Prostate gland (tissue), 2 donors: ENCODE measurements at regions not wholly inside any gene's neighbourhood (a gene's known extent, or its start where the extent isn't known, plus 50 kb on each side); places are given as distances from the start of the nearest gene placed in this dataset.
"Not testable (repeated sequence)": the region's sequence is repeated elsewhere in the genome, so short reads cannot be mapped to it uniquely, and the experiment has no call there.

Experiments used
- DNase-seq: peaks from one replicate; pipeline ENCODE4 v3.0.0-alpha.2; 2019; ENCODE audit warnings: low spot score
- H3K27ac ChIP-seq, 2 donors: fragments of 200-600 bp; sonication (generic); 2 replicates each; pipeline ENCODE4 v1.5.1; 2017 to 2019
- H3K27me3 ChIP-seq: fragments of 200-600 bp; sonication (generic); replicated peaks from 2 replicates; pipeline ENCODE4 v1.5.1; 2019; ENCODE audit not compliant: insufficient read depth
- H3K36me3 ChIP-seq, 2 donors: fragments of 200-600 bp; sonication (generic); 1 replicate in 1 of 2; 2 replicates in 1 of 2; pipeline versions ENCODE4 v1.5.1 to v1.8.1; 2017 to 2019
- H3K4me1 ChIP-seq: fragments of 200-600 bp; sonication (generic); replicated peaks from 2 replicates; pipeline ENCODE4 v1.5.1; 2019
- H3K4me3 ChIP-seq, 2 donors: fragments of 200-600 bp; sonication (generic); 2 replicates each; pipeline ENCODE4 v1.5.1; 2017 to 2019
- H3K9me3 ChIP-seq: fragments of 200-600 bp; sonication (generic); 2 replicates; pipeline ENCODE4 v1.5.1; 2017
- CTCF ChIP-seq, 4 experiments: fragments of 200-600 bp in 2 of 4; fragments of 450-650 bp in 2 of 4; sonication (generic) in 2 of 4; IDR thresholded peaks; 1 replicate in 3 of 4; 2 replicates in 1 of 4; pipeline ENCODE4 v1.5.1; 2016 to 2019; ENCODE audit warnings: antibody characterized with exemption in 4 of 4, mild to moderate bottlenecking in 2 of 4, moderate library complexity in 2 of 4
- POLR2A ChIP-seq: fragments of 450-650 bp; IDR thresholded peaks from one replicate; pipeline ENCODE4 v1.6.1; 2016; ENCODE audit warnings: antibody characterized with exemption, mild to moderate bottlenecking
- POLR2AphosphoS5 ChIP-seq: sonication (generic); formaldehyde crosslinking; IDR thresholded peaks from one replicate; pipeline ENCODE4 v1.6.1; 2017; ENCODE audit warnings: antibody characterized with exemption
- whole genome bisulfite sequencing: methylation state at CpG from one replicate; pipeline ENCODE4 v1.1.5; 2018; 5-methylcytosine and 5-hydroxymethylcytosine counted together
- intact Hi-C: fragments of 100-400 bp; cut with DNase I; formaldehyde crosslinking; loops from one replicate; pipeline ENCODE4 v1.14.2; 2022

GRCh38 chr1:173344034-173344743, 132.9 kb upstream of the PRDX6 start:
- 70% methylated on average over 4 of the region's 4 CpGs for WGBS
- intact Hi-C loops, result no loop called here
- DNase-seq, result no peak
- Histone ChIP-seq H3K27me3 (no peaks in the 10 kb centered on the region), H3K9me3 (no peaks in the 10 kb centered on the region), H3K4me1 (no peaks in the 10 kb centered on the region), H3K27ac (no peak overlapping the region), H3K36me3 (no peaks in the 10 kb centered on the region), H3K4me3 (no peak overlapping the region)
- TF ChIP-seq POLR2A (no peak), POLR2AphosphoS5 (no peak), CTCF (IDR thresholded peaks at IDR 0.05) (no peak)

- no peaks in the 10 kb centered on the region for H3K27me3 ChIP-seq
- DNase-seq, result no peak
- intact Hi-C loops, result no loop called here
- TF ChIP-seq POLR2A, result no peak
- TF ChIP-seq CTCF (IDR thresholded peaks at IDR 0.05), result no peak
- TF ChIP-seq POLR2AphosphoS5, result no peak
- H3K9me3 ChIP-seq, result no peaks in the 10 kb centered on the region
- no peak overlapping the region for H3K27ac ChIP-seq
- no peaks in the 10 kb centered on the region for H3K36me3 ChIP-seq
- 35% methylated on average over 1 of the region's 1 CpG for WGBS
- H3K4me3 ChIP-seq, result no peak overlapping the region
- H3K4me1 ChIP-seq, result no peaks in the 10 kb centered on the region
These were observed 129.8 kb upstream of the PRDX6 start for GRCh38 chr1:173347282-173347818.

GRCh38 chr1:173352635-173353034, 124.5 kb upstream of the PRDX6 start:
- intact Hi-C loops, H3K9me3 ChIP-seq, H3K4me1 ChIP-seq, H3K4me3 ChIP-seq, H3K36me3 ChIP-seq, H3K27ac ChIP-seq, DNase-seq, H3K27me3 ChIP-seq: not testable (repeated sequence)
- WGBS, result 90% methylated on average over 4 of the region's 4 CpGs

GRCh38 chr1:173353350-173353749, 123.8 kb upstream of the PRDX6 start:
- Histone ChIP-seq H3K27me3 (no peaks in the 10 kb centered on the region), H3K4me3 (no peak overlapping the region), H3K27ac (no peak overlapping the region), H3K4me1 (no peaks in the 10 kb centered on the region), H3K36me3 (no peaks in the 10 kb centered on the region), H3K9me3 (no peaks in the 10 kb centered on the region)
- no peak for DNase-seq
- 93% methylated on average over 4 of the region's 4 CpGs for WGBS
- TF ChIP-seq POLR2A (no peak), CTCF (IDR thresholded peaks at IDR 0.05) (no peak), POLR2AphosphoS5 (no peak)
- intact Hi-C loops, result no loop called here

- 98% methylated on average over 3 of the region's 3 CpGs for WGBS
- Histone ChIP-seq H3K4me1 (no peaks in the 10 kb centered on the region), H3K9me3 (no peaks in the 10 kb centered on the region), H3K27ac (no peak overlapping the region), H3K4me3 (no peak overlapping the region), H3K27me3 (no peaks in the 10 kb centered on the region), H3K36me3 (no peaks in the 10 kb centered on the region)
- no peak for TF ChIP-seq POLR2AphosphoS5
- no peak for TF ChIP-seq CTCF (IDR thresholded peaks at IDR 0.05)
- no peak for TF ChIP-seq POLR2A
- intact Hi-C loops, result no loop called here
- DNase-seq, result no peak
These were observed 122.2 kb upstream of the PRDX6 start for GRCh38 chr1:173354937-173355280.
